Smooth muscle cell (in vitro differentiated cells): ENCODE measurements at regions not wholly inside any gene's neighbourhood (a gene's known extent, or its start where the extent isn't known, plus 50 kb on each side); places are given as distances from the start of the nearest gene placed in this dataset.
A peak's percentile ranks its signal among the peaks of the same experiment; 100 is the strongest.

Experiments
- DNase-seq: peaks from one replicate; lab custom pipeline; 2025; ENCODE audit not compliant: unreplicated experiment; lab: John Stamatoyannopoulos, UW
- H2AFZ ChIP-seq: fragments of 200-600 bp; sonication (generic); 2 replicates; pipeline ENCODE4 v1.6.0; 2016; ENCODE audit warnings: antibody characterized with exemption, low read depth, mild to moderate bottlenecking
- H3F3A ChIP-seq: fragments of 200-600 bp; sonication (generic); 2 replicates; pipeline ENCODE4 v1.6.0; 2017; ENCODE audit warnings: antibody characterized with exemption, low read depth
- H3K27ac ChIP-seq: fragments of 200-600 bp; sonication (generic); 2 replicates; pipeline ENCODE4 v1.5.1; 2016; ENCODE audit warnings: low read depth, mild to moderate bottlenecking
- H3K27me3 ChIP-seq: fragments of 200-600 bp; sonication (generic); 2 replicates; pipeline ENCODE4 v1.6.1; 2016; ENCODE audit warnings: low read depth, mild to moderate bottlenecking
- H3K36me3 ChIP-seq: fragments of 200-600 bp; sonication (generic); 2 replicates; pipeline ENCODE4 v1.5.1; 2016; ENCODE audit warnings: low read depth
- H3K4me1 ChIP-seq: fragments of 200-600 bp; sonication (generic); 2 replicates; pipeline ENCODE4 v1.5.1; 2016; ENCODE audit warnings: low read depth
- H3K4me2 ChIP-seq: fragments of 200-600 bp; sonication (generic); 2 replicates; pipeline ENCODE4 v1.6.0; 2016; ENCODE audit warnings: mild to moderate bottlenecking
- H3K4me3 ChIP-seq: fragments of 200-600 bp; sonication (generic); 2 replicates; pipeline ENCODE4 v1.5.1; 2016; ENCODE audit warnings: mild to moderate bottlenecking
- H3K79me2 ChIP-seq: fragments of 200-600 bp; sonication (generic); 2 replicates; pipeline ENCODE4 v1.6.0; 2016; ENCODE audit warnings: low read depth, mild to moderate bottlenecking
- H3K9ac ChIP-seq: fragments of 200-600 bp; sonication (generic); 2 replicates; pipeline ENCODE4 v1.6.0; 2016; ENCODE audit warnings: low read depth
- H3K9me3 ChIP-seq: fragments of 200-600 bp; sonication (generic); replicated peaks from 2 replicates; pipeline ENCODE4 v1.5.1; 2016; ENCODE audit warnings: low read depth
- H4K20me1 ChIP-seq: fragments of 200-600 bp; sonication (generic); 2 replicates; pipeline ENCODE4 v1.6.0; 2016; ENCODE audit warnings: low read depth
- WGBS: methylation state at CpG from one replicate; pipeline ENCODE4 v1.1.7; 2016; ENCODE audit warnings: low lambda C conversion rate; 5-methylcytosine and 5-hydroxymethylcytosine counted together
- TF ChIP-seq, protein P1 (sequence below): fragments of 200-600 bp; sonication (generic); IDR thresholded peaks from 2 replicates; pipeline ENCODE4 v1.5.1; 2017; ENCODE audit warnings: borderline replicate concordance, mild to moderate bottlenecking, antibody characterized with exemption; ENCODE audit not compliant: insufficient read depth, poor library complexity, severe bottlenecking

DNA sequence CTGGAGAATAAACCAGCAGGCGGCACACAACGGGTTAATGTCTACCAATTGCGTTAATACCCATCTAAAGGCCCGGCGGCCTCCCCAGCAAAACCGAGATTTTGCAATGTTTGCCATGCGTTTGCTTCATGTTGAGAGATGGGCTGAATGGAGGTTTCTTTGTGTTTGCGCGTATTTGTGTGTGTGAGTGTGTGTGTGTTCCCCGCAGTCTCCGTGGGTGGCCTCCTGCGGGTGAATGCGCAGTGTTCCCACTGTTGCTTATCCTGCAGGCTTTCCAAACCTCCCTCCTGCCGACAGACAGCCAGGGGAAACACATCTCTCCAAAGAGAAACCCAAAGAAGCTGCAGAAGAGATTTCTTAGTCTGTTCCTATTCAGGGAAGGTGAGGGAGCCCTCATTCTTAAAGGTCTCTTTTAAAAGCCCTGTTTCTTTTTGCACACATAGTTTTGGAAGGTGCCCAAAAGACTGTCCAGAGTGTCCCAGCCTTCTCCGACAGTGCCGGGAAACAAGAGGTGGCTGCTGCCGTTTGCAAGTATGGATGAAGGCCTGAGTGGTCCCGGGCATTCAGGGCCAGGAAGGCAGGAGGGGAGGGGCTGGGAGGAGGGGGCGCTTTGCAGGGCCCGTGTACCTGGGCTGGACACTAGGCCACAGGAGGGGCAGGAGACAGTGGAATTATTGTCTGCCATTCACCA, 103.8 kb upstream of the ERCC6L2 start:
- H3K4me2 ChIP-seq: peak overlapping the region; percentile 72
- TF ChIP-seq, protein P1, sequence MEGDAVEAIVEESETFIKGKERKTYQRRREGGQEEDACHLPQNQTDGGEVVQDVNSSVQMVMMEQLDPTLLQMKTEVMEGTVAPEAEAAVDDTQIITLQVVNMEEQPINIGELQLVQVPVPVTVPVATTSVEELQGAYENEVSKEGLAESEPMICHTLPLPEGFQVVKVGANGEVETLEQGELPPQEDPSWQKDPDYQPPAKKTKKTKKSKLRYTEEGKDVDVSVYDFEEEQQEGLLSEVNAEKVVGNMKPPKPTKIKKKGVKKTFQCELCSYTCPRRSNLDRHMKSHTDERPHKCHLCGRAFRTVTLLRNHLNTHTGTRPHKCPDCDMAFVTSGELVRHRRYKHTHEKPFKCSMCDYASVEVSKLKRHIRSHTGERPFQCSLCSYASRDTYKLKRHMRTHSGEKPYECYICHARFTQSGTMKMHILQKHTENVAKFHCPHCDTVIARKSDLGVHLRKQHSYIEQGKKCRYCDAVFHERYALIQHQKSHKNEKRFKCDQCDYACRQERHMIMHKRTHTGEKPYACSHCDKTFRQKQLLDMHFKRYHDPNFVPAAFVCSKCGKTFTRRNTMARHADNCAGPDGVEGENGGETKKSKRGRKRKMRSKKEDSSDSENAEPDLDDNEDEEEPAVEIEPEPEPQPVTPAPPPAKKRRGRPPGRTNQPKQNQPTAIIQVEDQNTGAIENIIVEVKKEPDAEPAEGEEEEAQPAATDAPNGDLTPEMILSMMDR: no peak

DNA sequence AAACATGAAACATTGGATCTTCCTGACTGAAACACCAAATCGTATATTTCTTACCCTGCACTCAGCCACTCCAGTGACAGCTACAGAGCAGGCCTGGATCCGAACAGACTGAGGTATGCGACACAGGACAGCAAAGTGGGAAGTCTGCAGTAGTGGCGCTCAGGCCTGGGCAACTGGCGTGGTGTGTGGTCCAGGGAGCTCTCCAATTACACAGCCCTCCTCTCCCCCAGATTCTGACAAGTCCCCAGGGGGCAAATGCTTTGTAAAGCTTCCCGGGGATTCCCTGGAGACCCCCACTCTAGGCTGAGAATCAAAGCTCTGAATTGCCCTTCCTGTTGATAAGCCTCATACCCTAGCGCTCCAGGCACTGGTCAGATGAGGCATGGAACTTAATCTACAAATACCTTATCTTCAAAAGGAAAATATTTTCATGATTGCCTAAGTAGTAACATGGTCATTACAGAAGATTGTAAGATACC, 104.8 kb upstream of the ERCC6L2 start:
- H4K20me1 ChIP-seq: no peaks in the 10 kb centered on the region
- peaks cover 12% of the 10 kb centered on the region for H3F3A ChIP-seq
- no peak overlapping the region for H3K27ac ChIP-seq
- H3K4me1 ChIP-seq: peaks cover 28% of the 10 kb centered on the region
- TF ChIP-seq, protein P1: no peak
- no peak overlapping the region for H3K4me3 ChIP-seq
- no peak overlapping the region for H3K9ac ChIP-seq
- no peaks in the 10 kb centered on the region for H3K36me3 ChIP-seq
- 18% methylated on average over 7 of the region's 7 CpGs for WGBS
- H2AFZ ChIP-seq: no peak overlapping the region
- H3K27me3 ChIP-seq: no peaks in the 10 kb centered on the region
- H3K4me2 ChIP-seq: peak overlapping the region; percentile 72
- DNase-seq: no peak
- no peaks in the 10 kb centered on the region for H3K79me2 ChIP-seq
- H3K9me3 ChIP-seq: no peaks in the 10 kb centered on the region

More for the DNA sequence above, 103.8 kb upstream of the ERCC6L2 start:
- Histone ChIP-seq H3K79me2 (no peaks in the 10 kb centered on the region), H3K9me3 (no peaks in the 10 kb centered on the region), H3K4me3 (no peak overlapping the region), H3K36me3 (no peaks in the 10 kb centered on the region), H3K27ac (no peak overlapping the region), H3K9ac (no peak overlapping the region), H2AFZ (no peak overlapping the region), H4K20me1 (no peaks in the 10 kb centered on the region), H3K4me1 (peaks cover 28% of the 10 kb centered on the region), H3F3A (peaks cover 12% of the 10 kb centered on the region), H3K27me3 (peaks cover 3% of the 10 kb centered on the region)
- DNase-seq: no peak
- WGBS: 12% methylated on average over 20 of the region's 20 CpGs

DNA sequence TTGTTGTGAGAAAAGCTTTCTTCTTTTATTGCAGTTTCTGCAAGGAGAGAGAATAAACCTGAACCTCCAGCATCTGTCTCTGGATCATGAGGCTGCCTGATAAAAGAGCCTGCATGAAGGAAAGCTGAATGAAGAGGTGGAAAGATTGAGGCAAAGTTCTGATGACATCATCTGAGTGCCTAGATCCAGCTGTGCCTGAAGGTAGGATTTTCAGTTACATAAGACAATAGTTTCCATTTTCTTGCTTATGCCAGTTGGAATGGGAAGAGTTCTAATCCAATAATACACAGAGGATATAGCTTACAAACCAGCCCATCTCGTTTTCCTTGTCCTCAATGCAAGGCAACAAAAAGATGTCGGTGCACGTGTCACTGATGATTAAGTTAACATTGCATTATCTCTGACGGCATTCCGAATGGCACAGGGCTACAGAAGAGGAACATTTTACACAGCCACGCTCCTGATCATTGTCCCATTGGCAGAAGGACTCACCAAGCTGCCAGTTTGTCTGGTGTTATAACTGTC, 105.5 kb upstream of the ERCC6L2 start:
- no peaks in the 10 kb centered on the region for H3K27me3 ChIP-seq
- 82% methylated on average over 6 of the region's 6 CpGs for WGBS

More for the DNA sequence above, 105.5 kb upstream of the ERCC6L2 start:
- Histone ChIP-seq H3K4me2 (no peak overlapping the region), H3K27ac (no peak overlapping the region), H3K79me2 (no peaks in the 10 kb centered on the region), H2AFZ (no peak overlapping the region), H3K36me3 (no peaks in the 10 kb centered on the region), H3K9me3 (no peaks in the 10 kb centered on the region), H4K20me1 (no peaks in the 10 kb centered on the region), H3K4me1 (peaks cover 29% of the 10 kb centered on the region), H3K9ac (no peak overlapping the region), H3K4me3 (no peak overlapping the region), H3F3A (peaks cover 12% of the 10 kb centered on the region)
- TF ChIP-seq, protein P1: no peak
- no peak for DNase-seq
